ENCODE measurements at regions not wholly inside any gene's neighbourhood (a gene's known extent, or its start where the extent isn't known, plus 50 kb on each side); places are given as distances from the start of the nearest gene placed in this dataset.

DNA sequence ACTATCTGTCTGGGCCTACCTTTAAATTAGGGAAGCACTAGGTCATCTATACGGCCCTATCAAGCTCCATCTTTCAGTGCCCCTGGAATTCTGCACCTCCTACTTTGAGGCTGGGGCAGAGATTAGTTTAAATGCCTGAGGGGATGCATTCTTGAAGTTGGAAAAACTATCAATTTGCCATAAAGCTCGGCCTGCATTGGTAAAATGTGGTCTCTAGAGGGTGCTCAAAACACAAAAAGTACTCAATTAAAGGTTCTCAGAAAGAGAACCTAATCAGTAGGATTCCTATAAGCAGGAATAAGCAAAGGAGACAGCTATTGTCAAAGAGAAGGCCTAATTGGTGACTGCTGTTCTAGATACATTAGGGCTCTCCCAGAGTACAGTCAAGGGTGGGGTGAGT lies 111.7 kb downstream of the AMER1 start:
- no peak for TF ChIP-seq EZH2 (IDR thresholded peaks at IDR 0.05; ENCODE audit: borderline replicate concordance, low read depth, low read length, severe bottlenecking)
- TF ChIP-seq, protein P1, sequence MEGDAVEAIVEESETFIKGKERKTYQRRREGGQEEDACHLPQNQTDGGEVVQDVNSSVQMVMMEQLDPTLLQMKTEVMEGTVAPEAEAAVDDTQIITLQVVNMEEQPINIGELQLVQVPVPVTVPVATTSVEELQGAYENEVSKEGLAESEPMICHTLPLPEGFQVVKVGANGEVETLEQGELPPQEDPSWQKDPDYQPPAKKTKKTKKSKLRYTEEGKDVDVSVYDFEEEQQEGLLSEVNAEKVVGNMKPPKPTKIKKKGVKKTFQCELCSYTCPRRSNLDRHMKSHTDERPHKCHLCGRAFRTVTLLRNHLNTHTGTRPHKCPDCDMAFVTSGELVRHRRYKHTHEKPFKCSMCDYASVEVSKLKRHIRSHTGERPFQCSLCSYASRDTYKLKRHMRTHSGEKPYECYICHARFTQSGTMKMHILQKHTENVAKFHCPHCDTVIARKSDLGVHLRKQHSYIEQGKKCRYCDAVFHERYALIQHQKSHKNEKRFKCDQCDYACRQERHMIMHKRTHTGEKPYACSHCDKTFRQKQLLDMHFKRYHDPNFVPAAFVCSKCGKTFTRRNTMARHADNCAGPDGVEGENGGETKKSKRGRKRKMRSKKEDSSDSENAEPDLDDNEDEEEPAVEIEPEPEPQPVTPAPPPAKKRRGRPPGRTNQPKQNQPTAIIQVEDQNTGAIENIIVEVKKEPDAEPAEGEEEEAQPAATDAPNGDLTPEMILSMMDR (IDR thresholded peaks at IDR 0.05; ENCODE audit: borderline replicate concordance, extremely low read depth, low read length, poor library complexity, severe bottlenecking), result peak; percentile 56

Measured in DND-41 (cell line).